Esophagus (tissue), 2 donors: ENCODE measurements at regions not wholly inside any gene's neighbourhood (a gene's known extent, or its start where the extent isn't known, plus 50 kb on each side); places are given as distances from the start of the nearest gene placed in this dataset.

Experiments
- H3K27ac ChIP-seq, 2 donors: one replicate each; pipeline ENCODE4 v1.5.1; 2013; ENCODE audit warnings: low read depth in 2 of 2, mild to moderate bottlenecking in 2 of 2, inconsistent platforms in 1 of 2, low read length in 1 of 2, moderate library complexity in 1 of 2
- H3K27me3 ChIP-seq, 2 donors: one replicate each; pipeline ENCODE4 v1.6.1; 2013; ENCODE audit warnings: low read length in 2 of 2, control low read depth in 1 of 2, mild to moderate bottlenecking in 1 of 2; ENCODE audit not compliant: insufficient read depth in 2 of 2, control insufficient read depth in 1 of 2
- H3K36me3 ChIP-seq, 2 donors: one replicate each; pipeline ENCODE4 v1.6.1; 2013; ENCODE audit warnings: low read length in 1 of 2; ENCODE audit not compliant: control insufficient read depth in 2 of 2, insufficient read depth in 2 of 2
- H3K4me1 ChIP-seq, 2 donors: one replicate each; pipeline ENCODE4 v1.6.1; 2013; ENCODE audit warnings: low read length in 1 of 2; ENCODE audit not compliant: control insufficient read depth in 2 of 2, insufficient read depth in 2 of 2
- H3K4me3 ChIP-seq, 2 donors: one replicate each; pipeline ENCODE4 v1.5.1; 2013; ENCODE audit warnings: low read length in 2 of 2, mild to moderate bottlenecking in 2 of 2, low read depth in 1 of 2, moderate library complexity in 1 of 2
- H3K9me3 ChIP-seq, 2 donors: one replicate each; pipeline ENCODE4 v1.6.1; 2013; ENCODE audit warnings: mild to moderate bottlenecking in 2 of 2, low read depth in 1 of 2, low read length in 1 of 2, moderate library complexity in 1 of 2; ENCODE audit not compliant: control insufficient read depth in 2 of 2, insufficient read depth in 1 of 2
- WGBS, 2 donors: extraction: QIAGEN DNeasy Blood & Tissue Kit; methylation state at CpG; one replicate each; pipeline ENCODE4 v1.1.7; 2013; 5-methylcytosine and 5-hydroxymethylcytosine counted together
- donor health status: healthy with polysubstance abuse.
- donor health status: Bipolar disorder and iron deficiency.

GRCh38 chr3:23672628-23673027 lies 133.1 kb upstream of the UBE2E1 start:
- no peak overlapping the region for H3K27ac ChIP-seq

DNA sequence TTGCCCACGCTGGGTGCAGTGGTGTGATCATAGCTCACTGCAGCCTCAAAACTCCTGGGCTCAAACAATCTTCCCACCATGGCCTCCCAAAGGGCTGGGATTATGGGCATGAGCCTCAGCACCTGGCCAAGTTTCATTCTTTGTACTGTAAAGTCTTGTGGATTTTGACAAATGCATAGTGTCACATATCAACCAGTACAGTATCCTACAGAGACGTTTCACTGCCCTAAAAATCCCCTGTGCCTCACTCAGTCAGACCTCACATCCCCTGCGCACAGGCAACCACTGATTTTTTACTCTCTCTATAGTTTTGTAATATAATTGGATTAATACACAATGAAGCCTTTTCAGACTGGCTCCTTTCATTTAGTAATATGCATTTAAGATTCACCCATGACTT lies 130.7 kb upstream of the UBE2E1 start:
- no peak overlapping the region for H3K4me3 ChIP-seq
- WGBS, 2 donors = 81 to 91% methylated on average over 3 of the region's 3 CpGs
- no peaks in the 10 kb centered on the region for H3K36me3 ChIP-seq
- no peak overlapping the region for H3K27ac ChIP-seq
- no peaks in the 10 kb centered on the region for H3K27me3 ChIP-seq
- peaks cover 2 to 4% of the 10 kb centered on the region in 2 donors for H3K4me1 ChIP-seq
- H3K9me3 ChIP-seq = peaks cover 0 to 4% of the 10 kb centered on the region in 2 donors

More at GRCh38 chr3:23672628-23673027, 133.1 kb upstream of the UBE2E1 start:
- Histone ChIP-seq H3K9me3 (peaks cover 0 to 4% of the 10 kb centered on the region in 2 donors), H3K4me3 (no peak overlapping the region), H3K4me1 (peaks cover 2 to 4% of the 10 kb centered on the region in 2 donors), H3K27me3 (no peaks in the 10 kb centered on the region), H3K36me3 (no peaks in the 10 kb centered on the region)
- WGBS, 2 donors = 85 to 88% methylated on average over 4 of the region's 4 CpGs

DNA sequence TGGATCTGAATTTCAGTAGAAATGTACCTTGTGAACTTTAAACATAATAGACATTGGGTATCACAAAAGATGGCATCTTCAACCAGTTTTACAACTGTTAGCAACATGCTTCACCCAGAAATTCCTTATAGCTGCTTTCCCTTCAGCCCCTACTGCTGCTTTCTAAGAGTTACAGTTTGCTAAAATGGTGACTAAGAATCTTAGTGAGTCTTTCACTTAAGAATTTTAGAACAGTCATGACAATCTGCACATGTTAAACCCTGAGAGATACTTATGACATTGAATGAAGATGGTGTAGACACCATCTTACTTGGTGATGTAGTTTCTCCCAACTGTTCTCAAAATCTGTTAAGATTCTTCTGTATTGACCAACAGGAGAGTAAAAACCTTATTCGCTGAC lies 129.7 kb upstream of the UBE2E1 start:
- WGBS, 2 donors = 93 to 97% methylated on average over 1 of the region's 1 CpG
- Histone ChIP-seq H3K9me3 (peaks cover 0 to 4% of the 10 kb centered on the region in 2 donors), H3K36me3 (no peaks in the 10 kb centered on the region), H3K27me3 (no peaks in the 10 kb centered on the region), H3K4me1 (peaks cover 2 to 4% of the 10 kb centered on the region in 2 donors), H3K27ac (no peak overlapping the region), H3K4me3 (no peak overlapping the region)

DNA sequence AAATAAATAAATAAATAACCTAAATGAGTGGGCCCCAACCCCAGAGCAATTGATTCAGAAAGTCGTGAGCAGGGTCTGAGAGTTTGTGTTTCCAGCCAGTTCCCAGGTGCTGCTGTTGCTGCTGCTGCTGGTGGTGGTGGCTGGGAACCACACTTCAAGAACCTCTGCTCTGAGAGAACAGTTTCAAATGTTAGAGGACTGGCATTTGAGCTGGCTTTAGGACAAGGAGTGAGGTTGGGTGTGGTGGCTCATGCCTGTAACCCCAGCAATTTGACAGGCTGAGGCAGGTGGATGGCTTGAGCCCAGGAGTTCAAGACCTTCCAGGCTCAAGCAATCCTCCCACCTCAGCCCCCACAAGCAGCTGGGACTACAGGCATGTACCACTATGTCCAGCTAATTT lies 123.1 kb upstream of the UBE2E1 start:
- Histone ChIP-seq H3K9me3 (no peaks in the 10 kb centered on the region), H3K4me3 (no peak overlapping the region), H3K36me3 (no peaks in the 10 kb centered on the region), H3K27me3 (no peaks in the 10 kb centered on the region), H3K27ac (no peak overlapping the region), H3K4me1 (peaks cover 3 to 5% of the 10 kb centered on the region in 2 donors)
- 43 to 48% methylated on average over 1 of the region's 1 CpG for WGBS, 2 donors

DNA sequence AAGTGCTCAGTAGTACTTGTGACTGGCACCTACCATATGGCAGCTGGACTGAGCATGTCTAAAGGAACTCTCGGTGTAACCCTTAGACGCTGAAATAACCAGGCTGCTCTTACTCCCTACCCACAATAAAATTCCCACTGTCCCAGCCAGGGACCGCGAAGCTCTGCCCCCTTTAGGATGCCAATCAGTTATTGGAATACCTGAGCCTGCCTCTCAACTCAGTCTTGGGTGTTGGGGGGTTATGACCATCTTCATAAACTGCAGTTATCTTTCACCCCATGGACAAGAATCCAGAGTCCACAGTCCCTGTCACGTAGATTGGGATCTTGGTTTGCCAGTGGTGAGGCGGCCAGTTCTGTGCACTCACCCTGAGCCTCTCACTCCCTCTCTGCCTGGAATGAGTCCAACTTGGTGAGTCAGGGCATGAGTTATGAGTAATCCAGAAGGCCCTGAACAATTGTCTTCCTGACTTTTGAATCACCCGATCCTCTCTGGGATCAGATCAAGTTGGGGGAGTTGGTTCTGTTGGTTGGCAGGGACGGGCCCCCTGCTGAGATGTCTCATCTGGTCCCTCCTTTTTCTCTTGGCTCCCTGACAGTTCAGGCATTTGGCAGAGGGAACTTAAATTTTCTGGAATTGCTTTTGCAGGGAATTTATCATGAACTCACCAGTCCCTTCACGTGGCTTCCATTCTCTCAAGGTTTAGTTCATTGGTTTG lies 120.1 kb upstream of the UBE2E1 start:
- H3K36me3 ChIP-seq = no peaks in the 10 kb centered on the region
- H3K4me1 ChIP-seq = peaks cover 3 to 5% of the 10 kb centered on the region in 2 donors
- no peaks in the 10 kb centered on the region for H3K9me3 ChIP-seq
- 33 to 49% methylated on average over 9 of the region's 9 CpGs for WGBS, 2 donors
- H3K27ac ChIP-seq = peak overlapping the region; percentile 83 to 90
- H3K27me3 ChIP-seq = no peaks in the 10 kb centered on the region
- no peak overlapping the region for H3K4me3 ChIP-seq

- Histone ChIP-seq H3K27ac (no peak overlapping the region), H3K4me1 (peaks cover 3 to 5% of the 10 kb centered on the region in 2 donors), H3K4me3 (no peak overlapping the region), H3K36me3 (no peaks in the 10 kb centered on the region), H3K27me3 (no peaks in the 10 kb centered on the region), H3K9me3 (no peaks in the 10 kb centered on the region)
- WGBS, 2 donors = 79 to 81% methylated on average over 3 of the region's 3 CpGs
These were observed 119.2 kb upstream of the UBE2E1 start for GRCh38 chr3:23686519-23686918.

- peaks cover 2% of the 10 kb centered on the region in 2 donors for H3K4me1 ChIP-seq
- no peak overlapping the region for H3K27ac ChIP-seq
- 77 to 86% methylated on average over 5 of the region's 5 CpGs for WGBS, 2 donors
- no peaks in the 10 kb centered on the region for H3K9me3 ChIP-seq
- H3K27me3 ChIP-seq = no peaks in the 10 kb centered on the region
- no peaks in the 10 kb centered on the region for H3K36me3 ChIP-seq
- H3K4me3 ChIP-seq = no peak overlapping the region
These were observed 114.3 kb upstream of the UBE2E1 start for GRCh38 chr3:23691357-23691895.

- 62% methylated on average over 2 of the region's 2 CpGs for WGBS, 2 donors
- H3K4me3 ChIP-seq = no peak overlapping the region
- H3K4me1 ChIP-seq = no peaks in the 10 kb centered on the region
- H3K36me3 ChIP-seq = no peaks in the 10 kb centered on the region
- H3K27me3 ChIP-seq = no peaks in the 10 kb centered on the region
- H3K27ac ChIP-seq = no peak overlapping the region
- H3K9me3 ChIP-seq = no peaks in the 10 kb centered on the region
These were observed 108.9 kb upstream of the UBE2E1 start for GRCh38 chr3:23696842-23697241.

DNA sequence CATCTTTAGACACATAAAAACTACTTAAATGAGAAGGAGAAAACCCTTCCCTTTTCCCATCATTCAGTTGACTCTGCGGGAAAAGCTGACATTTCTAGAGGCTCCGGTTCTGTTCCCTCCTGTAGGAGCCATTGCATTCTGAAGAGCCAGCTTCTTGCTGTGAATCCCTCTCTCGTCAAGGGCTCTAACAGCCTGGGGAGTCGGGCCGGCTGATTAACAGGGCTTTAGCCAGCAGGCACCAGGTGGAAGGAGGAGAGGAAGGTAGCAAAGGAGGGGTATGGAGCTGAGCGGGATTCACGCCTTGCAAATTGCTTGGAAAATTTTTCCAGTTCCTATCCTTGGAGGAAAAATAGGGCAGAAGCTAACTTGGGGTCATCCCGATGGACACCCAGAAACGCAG lies 108.3 kb upstream of the UBE2E1 start:
- H3K4me3 ChIP-seq = no peak overlapping the region
- H3K4me1 ChIP-seq = no peaks in the 10 kb centered on the region
- H3K27ac ChIP-seq = no peak overlapping the region
- 79 to 82% methylated on average over 9 of the region's 9 CpGs for WGBS, 2 donors
- no peaks in the 10 kb centered on the region for H3K9me3 ChIP-seq
- no peaks in the 10 kb centered on the region for H3K36me3 ChIP-seq
- no peaks in the 10 kb centered on the region for H3K27me3 ChIP-seq
